GM19238 (cell line): ENCODE measurements at regions not wholly inside any gene's neighbourhood (a gene's known extent, or its start where the extent isn't known, plus 50 kb on each side); places are given as distances from the start of the nearest gene placed in this dataset.
"Not testable (repeated sequence)": the region's sequence is repeated elsewhere in the genome, so short reads cannot be mapped to it uniquely, and the experiment has no call there.

Source experiments
- DNase-seq: peaks from one replicate; pipeline ENCODE4 v3.0.0; 2011; ENCODE audit warnings: low spot score; ENCODE audit not compliant: insufficient read length

DNA sequence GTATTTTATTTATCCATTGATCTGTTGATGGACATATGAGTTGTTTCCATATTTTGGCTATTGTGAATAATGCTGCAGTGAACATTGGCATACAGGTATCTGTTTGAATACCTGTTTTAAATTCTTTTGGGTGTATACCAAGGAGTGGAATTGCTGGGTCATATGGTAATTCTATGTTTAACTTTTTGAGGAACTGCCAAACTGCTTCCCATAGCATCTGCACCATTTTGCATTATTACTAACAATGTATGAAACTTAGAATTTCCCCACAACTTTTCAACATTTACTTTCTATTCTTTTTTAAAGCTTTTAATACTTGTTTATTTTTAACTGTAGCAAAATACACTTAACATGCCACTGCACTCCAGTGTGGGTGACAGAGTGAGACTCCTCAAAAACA lies 57.0 kb upstream of the MSN start:
- no peak for DNase-seq

DNA sequence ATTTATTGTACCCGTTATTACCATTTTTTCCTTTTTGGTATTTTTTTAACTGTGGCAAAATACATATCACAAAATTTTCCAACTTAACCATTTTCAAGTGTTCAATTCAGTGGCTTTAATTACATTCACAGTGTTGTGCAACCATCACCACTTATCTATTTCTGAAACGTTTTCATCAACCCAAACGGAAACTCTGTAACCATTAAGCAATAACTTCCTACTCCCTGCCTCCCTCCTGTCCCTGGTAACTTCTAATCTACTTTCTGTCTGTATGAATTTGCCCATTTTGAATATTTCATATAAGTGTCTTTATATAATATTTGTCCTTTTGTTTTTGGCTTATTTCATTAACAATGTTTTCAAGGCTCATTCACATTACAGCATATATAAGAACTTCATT lies 57.4 kb upstream of the MSN start:
- DNase-seq: no peak

DNA sequence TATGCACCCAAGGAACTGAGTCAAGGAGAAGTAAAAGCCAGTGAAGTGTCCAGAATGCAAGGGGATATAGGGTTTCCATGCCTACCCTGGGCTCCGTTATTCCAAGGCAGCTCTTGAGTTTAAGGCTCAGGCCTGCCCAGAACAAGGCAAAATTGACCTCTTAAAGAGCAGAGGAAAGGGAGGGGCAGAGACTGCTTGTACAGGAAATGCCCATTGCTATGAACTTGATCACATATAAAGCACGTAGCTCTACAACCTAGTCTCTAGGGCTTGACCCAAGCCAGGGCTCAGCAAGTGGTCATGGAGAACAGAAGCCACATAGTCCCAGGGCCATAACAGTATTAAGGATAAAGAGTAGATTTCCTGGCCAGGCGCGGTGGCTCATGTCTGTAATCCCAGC lies 58.2 kb upstream of the MSN start:
- DNase-seq: no peak

DNA sequence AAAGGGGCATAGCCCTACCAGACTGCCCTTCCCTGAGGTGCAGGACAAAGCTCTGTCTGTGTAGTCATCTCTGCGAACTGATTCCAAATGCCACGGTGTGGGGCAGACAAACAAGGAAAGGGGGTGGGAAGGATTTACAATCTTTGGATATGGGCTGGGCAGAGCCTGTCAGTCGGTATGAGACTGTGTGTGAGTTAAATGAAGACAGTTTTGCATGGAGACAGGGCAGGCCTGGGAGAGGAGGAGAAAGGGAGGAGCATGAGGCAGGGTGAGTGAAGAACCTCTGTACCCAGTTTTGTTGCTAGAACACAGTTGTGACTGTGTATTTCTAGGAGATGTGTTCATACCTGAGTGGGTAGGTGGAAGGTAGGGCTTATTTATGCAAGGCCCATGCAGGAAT lies 59.4 kb upstream of the MSN start:
- DNase-seq: no peak

DNA sequence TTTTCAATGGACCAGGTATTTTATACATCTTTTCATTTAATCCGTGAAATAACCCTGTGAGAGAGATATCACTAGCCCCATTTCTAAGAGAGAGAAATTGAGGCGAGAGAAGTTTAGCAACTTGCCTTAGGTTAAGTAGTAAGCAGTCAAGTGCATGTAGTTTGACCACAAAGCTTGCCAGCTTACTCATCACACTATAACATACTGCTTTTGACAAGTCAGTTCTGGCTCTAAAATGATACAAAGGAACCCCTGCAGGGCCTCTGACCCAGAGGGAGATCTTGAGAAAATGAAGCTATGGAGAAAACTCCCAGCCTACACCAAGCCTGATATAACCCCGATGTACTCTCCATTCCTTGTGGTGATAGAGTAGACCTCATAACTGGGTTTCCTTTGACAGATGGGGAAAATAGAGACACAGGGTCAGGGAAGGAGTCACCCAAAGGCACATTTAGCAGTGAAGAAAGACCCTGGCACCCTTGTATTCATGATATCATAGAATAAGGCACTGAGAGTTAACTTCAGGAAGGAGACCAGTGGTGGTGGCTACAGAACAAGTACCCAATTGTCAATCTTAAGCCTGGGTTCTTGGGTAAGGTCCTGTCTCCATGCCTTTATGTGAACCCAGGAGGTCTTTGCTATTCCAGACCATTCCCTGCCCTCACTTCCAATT lies 60.2 kb upstream of the MSN start:
- no peak for DNase-seq

DNA sequence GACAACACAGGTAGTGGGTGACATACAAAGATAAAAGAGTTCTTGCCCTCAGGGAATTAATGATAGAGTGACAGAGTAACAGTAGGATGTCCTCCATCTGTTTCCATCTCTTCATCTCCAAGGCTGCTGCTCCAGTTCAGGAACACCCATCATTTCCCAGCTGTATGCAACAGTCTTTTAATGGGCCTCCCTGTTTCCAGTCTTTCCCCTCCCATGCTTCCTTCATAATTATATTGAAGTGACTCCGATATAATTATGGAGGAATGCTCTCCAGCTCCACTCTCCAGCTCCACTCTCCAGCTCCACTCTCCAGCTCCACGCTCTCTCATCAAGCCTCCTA lies 65.3 kb upstream of the MSN start:
- no peak for DNase-seq

DNA sequence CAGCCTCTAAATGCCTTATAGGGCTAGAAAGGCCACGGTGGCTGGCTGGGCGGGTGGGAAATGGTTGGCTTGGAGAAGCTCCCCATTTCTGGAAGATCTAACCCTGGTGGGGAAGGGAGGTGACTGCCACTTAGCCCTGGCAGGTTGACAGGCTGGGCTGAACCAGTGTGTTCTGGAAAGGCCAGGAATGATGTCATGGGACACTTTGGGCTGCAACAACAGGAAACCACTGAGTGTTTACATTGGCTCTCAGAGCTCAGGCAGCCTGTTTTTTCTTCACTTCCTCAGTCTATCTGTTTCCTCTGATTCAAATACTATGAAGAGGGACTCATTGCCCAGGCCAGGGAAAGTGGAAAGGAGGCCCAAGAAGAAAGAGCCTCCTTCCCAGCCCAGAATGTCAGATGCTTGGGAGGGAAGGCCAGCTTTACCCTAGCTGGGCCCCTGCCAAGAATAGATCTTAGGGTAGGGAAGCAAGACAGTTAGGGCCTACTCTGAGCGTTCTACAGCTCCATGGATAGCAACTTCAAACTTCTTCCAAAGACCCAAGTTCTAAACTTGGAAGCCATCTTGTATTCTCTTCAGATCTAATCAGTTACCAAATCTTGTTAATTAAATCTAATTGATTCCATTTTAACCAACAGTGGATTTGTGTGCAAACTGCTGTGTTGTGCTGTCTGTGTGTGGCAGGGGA lies 65.8 kb upstream of the MSN start:
- DNase-seq: no peak

DNA sequence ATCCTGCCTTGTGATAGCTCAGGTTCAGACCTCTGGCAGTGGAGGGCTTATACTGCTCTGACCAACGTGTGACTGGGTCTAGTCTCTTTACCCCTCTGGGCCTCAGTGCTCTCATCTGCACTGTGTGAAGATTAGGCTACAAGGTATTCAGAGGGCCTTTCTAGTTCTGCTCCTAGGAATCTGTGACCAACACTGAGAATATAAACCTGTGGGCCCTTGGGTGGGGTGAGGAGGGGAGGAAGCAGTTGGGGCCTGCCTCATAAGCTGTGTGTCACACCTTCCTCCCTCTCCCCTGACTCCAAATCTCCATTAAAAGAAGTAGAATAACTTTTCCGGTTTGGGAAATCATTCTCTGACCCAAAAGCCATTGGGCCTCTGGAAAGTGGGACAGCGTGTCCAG lies 66.3 kb upstream of the MSN start:
- DNase-seq: no peak

DNA sequence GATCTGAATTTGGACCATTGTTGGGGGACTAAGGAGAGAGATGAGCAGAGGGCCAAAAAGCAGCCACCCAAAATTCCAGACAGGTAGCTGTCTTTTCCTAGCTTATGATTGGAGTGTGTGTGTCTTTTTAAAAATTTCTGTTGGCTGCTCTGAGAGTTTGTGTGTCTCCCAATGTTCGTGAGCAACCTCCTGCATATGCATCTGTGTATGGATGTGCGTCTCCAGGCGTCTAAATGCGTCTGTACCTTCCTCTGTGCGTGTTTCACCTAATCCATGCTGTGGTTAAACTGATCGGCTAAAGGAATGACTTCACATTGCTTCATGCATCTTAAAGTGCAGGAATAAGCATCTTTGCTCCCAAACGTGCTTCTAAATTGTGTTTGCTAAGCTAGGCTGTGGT lies 65.5 kb upstream of the LAS1L start:
- no peak for DNase-seq

DNA sequence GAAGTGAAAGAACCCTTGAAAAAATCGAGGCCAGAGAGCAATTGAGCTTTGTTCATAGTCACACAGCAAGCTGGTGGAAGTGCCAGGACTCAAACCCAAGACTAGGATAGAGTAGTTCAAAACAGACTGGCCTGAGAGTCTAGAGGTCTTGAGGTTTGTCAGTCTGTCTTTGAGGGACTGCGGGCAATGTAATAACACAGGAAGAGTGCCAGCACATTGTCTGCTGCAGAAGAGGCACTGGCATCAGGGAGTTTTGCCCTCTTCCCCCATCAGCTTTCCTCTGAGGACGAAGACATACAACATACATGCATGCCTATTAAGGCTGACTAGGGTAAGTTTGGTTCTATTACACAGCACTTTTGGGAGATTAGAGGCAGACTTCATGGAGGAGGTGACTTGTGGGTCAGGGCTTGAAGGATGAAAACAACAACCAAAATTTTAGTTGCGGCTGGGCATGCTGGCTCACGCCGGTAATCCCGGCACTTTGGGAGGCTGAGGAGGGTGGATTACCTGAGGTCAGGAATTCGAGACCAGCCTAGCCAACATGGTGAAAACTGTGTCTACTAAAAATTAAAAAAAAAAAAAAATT lies 64.1 kb upstream of the LAS1L start:
- DNase-seq: no peak

DNA sequence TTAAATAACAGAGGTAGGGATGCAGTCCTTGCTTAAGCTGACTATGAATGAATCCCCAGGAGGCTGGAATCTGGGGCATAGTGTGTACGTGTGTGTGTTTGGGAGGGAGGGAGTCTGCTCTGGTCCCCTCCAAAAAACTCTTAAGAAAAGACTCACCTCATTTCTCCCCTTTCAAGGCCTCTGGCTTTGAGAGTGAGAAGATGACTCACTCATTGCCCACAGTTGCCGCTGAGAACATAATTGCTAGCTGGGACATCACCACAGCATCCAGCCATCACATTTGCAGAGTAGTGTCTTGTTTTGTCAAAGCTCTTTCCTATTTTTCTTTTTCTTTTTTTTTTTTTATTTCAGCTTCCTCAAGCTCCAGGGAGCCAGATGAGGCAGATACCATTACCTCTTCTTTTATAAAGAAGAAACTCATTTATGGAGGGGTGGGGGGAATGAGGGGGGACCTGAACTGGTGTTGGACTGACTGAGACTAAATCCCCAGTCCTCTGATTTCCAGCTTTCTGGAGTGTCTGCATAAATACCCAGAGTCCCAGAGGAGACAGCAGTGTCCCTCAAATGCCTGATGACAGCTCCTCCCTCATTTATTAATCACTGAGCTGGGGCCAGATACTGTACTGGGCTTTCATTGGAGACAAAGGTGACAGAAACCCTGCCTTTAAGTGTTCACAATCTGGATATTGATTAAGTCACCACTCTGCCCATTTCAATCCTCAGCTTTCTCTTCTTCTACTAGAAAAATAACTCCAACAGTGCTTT lies 61.9 kb upstream of the LAS1L start:
- no peak for DNase-seq

DNA sequence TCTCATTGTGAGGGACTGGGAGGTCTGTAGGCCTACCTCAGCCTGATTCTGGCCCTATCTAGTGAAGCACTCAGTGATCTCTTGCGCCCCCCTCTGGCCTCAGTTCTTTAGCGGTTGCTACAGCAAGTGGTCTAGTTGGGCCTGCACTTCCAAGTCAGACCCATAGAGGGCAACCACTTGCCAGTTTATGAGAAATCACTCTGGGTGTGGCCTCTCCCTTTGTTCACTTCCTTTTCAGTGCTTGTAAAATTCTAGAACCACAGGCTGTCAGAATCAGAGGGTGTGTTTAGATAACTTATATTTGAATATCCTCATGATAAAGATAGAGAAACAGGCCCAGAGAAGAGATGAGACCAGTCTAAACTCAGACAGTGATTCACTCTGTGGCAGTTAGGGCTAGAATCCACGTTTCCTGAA lies 60.9 kb upstream of the LAS1L start:
- DNase-seq: peak; percentile 60

DNA sequence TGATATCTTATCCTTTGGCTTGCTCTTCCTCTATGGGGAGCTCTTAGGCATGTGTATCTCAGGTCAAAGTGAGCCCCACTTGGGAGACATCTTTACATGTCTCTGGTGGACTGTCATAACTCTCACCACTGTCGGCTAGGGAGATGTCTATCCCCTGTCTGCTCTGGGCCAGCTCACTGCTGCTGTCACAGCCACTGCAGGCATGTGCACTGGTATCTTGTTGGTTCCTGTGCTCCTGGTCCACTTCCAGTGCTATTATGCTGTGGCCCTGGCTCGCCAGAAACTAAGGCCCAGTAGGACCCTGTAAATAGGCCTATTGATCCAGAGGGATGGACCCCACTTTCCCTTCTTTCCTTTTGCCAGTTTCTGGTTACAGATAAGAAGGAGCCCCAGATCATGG lies 56.6 kb upstream of the LAS1L start:
- no peak for DNase-seq

DNA sequence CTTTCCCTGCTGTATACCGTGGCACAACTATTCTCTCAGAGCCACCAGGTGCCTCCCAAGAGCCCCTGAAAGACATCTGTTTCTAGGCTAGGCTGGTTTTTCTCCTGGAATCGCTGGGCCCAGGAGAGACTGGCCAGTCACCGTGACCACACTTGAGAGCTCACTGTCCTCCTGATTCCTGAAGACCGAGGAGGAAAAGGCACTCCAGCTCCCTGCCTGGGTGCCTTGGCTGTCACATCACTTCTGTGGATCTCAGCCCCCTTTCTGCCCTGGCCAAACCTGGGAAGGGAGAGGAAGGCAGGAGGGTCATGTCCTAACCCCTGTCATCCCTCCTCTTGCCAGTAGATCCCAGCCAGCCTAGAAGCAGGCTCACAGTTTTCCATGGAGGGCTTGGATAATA lies 54.7 kb upstream of the LAS1L start:
- no peak for DNase-seq

DNA sequence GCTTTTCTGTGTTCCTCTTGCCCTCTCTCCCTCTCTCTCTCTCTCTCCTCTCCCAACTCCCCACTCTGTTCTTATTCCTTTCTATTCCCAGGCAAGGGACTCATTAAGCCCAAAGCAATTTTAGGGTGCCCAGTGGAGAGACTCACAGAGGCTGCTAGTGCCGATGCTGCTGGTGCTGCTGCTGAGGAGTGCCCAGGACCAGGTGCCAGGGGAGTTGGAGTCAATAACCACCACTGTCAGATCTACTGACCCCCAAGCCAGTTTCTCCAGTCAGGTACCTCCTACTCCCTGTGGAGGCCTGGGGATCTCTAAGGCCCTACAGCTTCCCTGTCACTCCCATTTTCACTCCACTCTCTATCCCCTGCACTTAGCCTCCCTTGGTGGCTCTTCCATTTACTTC lies 54.2 kb upstream of the LAS1L start:
- no peak for DNase-seq

DNA sequence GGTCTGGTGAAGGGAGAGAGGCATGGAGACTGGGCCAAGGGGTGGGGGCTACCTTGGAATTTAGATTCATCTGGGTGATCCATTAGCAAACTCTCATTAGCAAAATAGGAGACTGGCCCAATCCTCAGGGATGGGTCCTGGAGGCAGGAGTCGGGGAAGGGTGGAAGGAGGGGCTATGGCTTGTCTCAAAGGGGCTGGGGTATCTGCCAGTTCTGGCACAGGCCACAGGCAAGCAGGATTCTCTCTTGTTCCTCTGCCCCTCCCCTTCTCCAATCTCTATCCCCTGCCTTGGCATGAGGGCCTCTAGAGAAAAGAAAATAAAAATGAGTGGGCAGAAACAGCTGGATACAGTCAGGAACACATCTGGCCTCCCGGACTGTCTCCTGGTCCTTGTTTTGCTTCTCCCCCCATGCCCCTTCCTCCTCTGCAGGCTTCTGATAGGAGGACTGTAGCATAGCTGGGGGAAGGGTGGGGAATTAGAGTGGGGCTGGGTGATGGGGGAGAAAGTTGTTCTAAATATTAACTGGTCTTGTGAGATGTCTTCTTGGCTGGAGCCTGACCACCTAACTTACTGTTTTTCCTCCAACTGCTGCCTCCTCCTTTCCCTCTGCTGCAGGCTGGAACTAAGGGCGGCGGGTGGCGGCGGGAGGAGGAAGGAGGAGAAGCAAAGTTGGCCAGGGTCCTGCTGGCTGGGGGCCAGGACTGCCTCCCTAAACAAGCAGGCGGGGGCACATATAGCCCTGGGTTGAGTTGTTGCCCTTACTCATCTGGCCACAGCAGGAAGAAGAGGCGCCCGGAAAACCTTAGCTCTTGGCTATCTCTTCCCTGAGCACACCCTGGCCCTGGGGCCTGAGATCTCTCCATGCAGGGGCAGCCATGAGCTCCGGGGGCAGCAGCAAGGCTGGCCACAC lies 53.3 kb upstream of the LAS1L start:
- no peak for DNase-seq

DNA sequence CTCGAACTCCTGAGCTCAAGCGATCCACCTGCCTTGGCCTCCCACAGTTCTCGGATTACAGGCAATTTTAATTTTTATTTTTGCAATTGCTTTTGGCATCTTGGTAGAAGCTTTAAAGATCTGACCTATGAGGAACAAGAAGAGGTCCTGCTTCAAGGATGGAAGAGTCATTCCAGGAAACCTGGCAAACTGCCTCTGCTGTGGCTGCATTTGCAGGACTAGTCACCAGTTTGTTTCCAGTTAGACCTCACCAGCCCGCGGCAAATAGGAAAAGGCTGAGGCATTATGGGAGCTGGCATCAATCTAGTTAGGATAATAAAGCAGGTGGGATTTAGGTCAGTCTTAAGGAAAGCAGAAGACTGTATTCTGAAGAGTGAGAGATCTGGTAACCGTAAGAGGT lies 51.9 kb upstream of the LAS1L start:
- no peak for DNase-seq

DNA sequence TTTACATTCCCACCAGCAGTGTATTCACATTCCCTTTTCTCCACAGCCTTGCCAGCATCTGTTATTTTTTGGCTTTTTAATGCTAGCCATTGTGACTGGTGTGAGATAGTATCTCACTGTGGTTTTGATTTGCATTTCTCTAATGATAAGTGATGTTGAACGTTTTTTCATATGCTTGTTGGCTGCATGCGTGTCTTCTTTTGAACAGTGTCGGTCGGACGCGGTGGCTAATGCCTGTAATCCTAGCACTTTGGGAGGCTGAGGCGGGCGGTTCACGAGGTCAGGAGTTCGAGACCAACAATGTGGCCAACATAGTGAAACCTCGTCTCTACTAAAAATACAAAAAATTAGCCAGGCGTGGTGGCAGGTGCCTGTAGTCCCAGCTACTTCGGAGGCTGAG lies 50.6 kb upstream of the LAS1L start:
- DNase-seq: not testable (repeated sequence)
